Neuronal stem cell (in vitro differentiated cells): ENCODE measurements at regions not wholly inside any gene's neighbourhood (a gene's known extent, or its start where the extent isn't known, plus 50 kb on each side); places are given as distances from the start of the nearest gene placed in this dataset.

Experiments used
- DNase-seq: peaks from one replicate; pipeline ENCODE4 v3.0.0-alpha.2; 2013; ENCODE audit warnings: low spot score
- H2AFZ ChIP-seq: one replicate; pipeline ENCODE4 v1.6.1; 2013; ENCODE audit warnings: mild to moderate bottlenecking, low read length, inconsistent platforms
- H2AK5ac ChIP-seq: 2 replicates; pipeline ENCODE4 v1.6.1; 2013; ENCODE audit warnings: low read depth, mild to moderate bottlenecking, inconsistent platforms, low read length, moderate library complexity, mixed read lengths
- H2BK120ac ChIP-seq: 2 replicates; pipeline ENCODE4 v1.6.1; 2013; ENCODE audit warnings: low read depth, mild to moderate bottlenecking, inconsistent platforms, low read length, moderate library complexity, mixed read lengths
- H2BK12ac ChIP-seq: one replicate; pipeline ENCODE4 v1.6.1; 2013; ENCODE audit warnings: low read length, inconsistent platforms
- H2BK15ac ChIP-seq: 2 replicates; pipeline ENCODE4 v1.6.1; 2013; ENCODE audit warnings: mild to moderate bottlenecking, low read length, inconsistent platforms, mixed read lengths
- H2BK5ac ChIP-seq: one replicate; pipeline ENCODE4 v1.6.1; 2013; ENCODE audit warnings: inconsistent platforms, mild to moderate bottlenecking, low read length, moderate library complexity
- H3K14ac ChIP-seq: one replicate; pipeline ENCODE4 v1.6.1; 2013; ENCODE audit warnings: low read length, inconsistent platforms
- H3K18ac ChIP-seq: 2 replicates; pipeline ENCODE4 v1.6.1; 2013; ENCODE audit warnings: low read length, inconsistent platforms
- H3K23ac ChIP-seq: 2 replicates; pipeline ENCODE4 v1.6.1; 2013; ENCODE audit warnings: low read depth, mild to moderate bottlenecking, mixed read lengths, low read length, inconsistent platforms; ENCODE audit not compliant: poor library complexity
- H3K27ac ChIP-seq: replicated peaks from 3 replicates; pipeline ENCODE4 v1.5.1; 2013; ENCODE audit warnings: low read length, inconsistent platforms
- H3K27me3 ChIP-seq, 3 experiments: 2 replicates each; pipeline ENCODE4 v1.6.1; 2013; ENCODE audit warnings: low read length in 3 of 3, mild to moderate bottlenecking in 2 of 3, inconsistent platforms in 1 of 3, low read depth in 1 of 3, mixed read lengths in 1 of 3, moderate library complexity in 1 of 3; ENCODE audit not compliant: control insufficient read depth in 3 of 3, insufficient read depth in 3 of 3
- H3K36me3 ChIP-seq, 2 donors: replicated peaks in 1 of 2; 2 replicates each; pipeline ENCODE4 v1.6.1; 2013; ENCODE audit warnings: low read length in 2 of 2; ENCODE audit not compliant: control insufficient read depth in 2 of 2, insufficient read depth in 2 of 2
- H3K4ac ChIP-seq: 2 replicates; pipeline ENCODE4 v1.6.1; 2013; ENCODE audit warnings: inconsistent platforms, mild to moderate bottlenecking, low read length, moderate library complexity
- H3K4me1 ChIP-seq, 2 donors: 1 replicate in 1 of 2; 2 replicates in 1 of 2; pipeline ENCODE4 v1.6.1; 2013; ENCODE audit warnings: low read length in 2 of 2, low read depth in 1 of 2; ENCODE audit not compliant: control insufficient read depth in 2 of 2, insufficient read depth in 1 of 2
- H3K4me2 ChIP-seq: one replicate; pipeline ENCODE4 v1.6.1; 2013; ENCODE audit warnings: mild to moderate bottlenecking, low read length, inconsistent platforms; ENCODE audit not compliant: insufficient read depth, poor library complexity, severe bottlenecking
- H3K4me3 ChIP-seq, 2 donors: 2 replicates each; pipeline ENCODE4 v1.5.1; 2013; ENCODE audit warnings: low read length in 2 of 2, mild to moderate bottlenecking in 2 of 2, inconsistent platforms in 1 of 2, moderate library complexity in 1 of 2
- H3K79me1 ChIP-seq: one replicate; pipeline ENCODE4 v1.6.1; 2013; ENCODE audit warnings: low read depth, mild to moderate bottlenecking, inconsistent platforms, low read length, moderate library complexity
- H3K9ac ChIP-seq: one replicate; pipeline ENCODE4 v1.6.1; 2013; ENCODE audit warnings: mild to moderate bottlenecking, low read depth, low read length, inconsistent platforms; ENCODE audit not compliant: poor library complexity
- H3K9me3 ChIP-seq, 2 donors: replicated peaks in 1 of 2; 2 replicates each; pipeline versions ENCODE3 to v1.6.1; 2013; ENCODE audit warnings: low read length in 2 of 2, mild to moderate bottlenecking in 2 of 2, inconsistent platforms in 1 of 2, low read depth in 1 of 2, mixed read lengths in 1 of 2, moderate library complexity in 1 of 2; ENCODE audit not compliant: control insufficient read depth in 2 of 2, insufficient read depth in 1 of 2
- H4K8ac ChIP-seq: one replicate; pipeline ENCODE4 v1.6.1; 2013; ENCODE audit warnings: low read depth, mild to moderate bottlenecking, inconsistent platforms, low read length, moderate library complexity
- H4K91ac ChIP-seq: one replicate; pipeline ENCODE4 v1.6.1; 2013; ENCODE audit warnings: low read length, low read depth, mild to moderate bottlenecking, inconsistent platforms; ENCODE audit not compliant: poor library complexity
- WGBS, 2 donors: extraction: QIAGEN DNeasy Blood & Tissue Kit; methylation state at CpG; one replicate each; pipeline ENCODE4 v1.1.7; 2013; ENCODE audit warnings: missing lambda C conversion rate in 2 of 2, mixed read lengths in 1 of 2; ENCODE audit not compliant: insufficient read length in 2 of 2, insufficient replicate concordance in 1 of 2; ENCODE audit errors: extremely low coverage in 2 of 2; 5-methylcytosine and 5-hydroxymethylcytosine counted together

DNA sequence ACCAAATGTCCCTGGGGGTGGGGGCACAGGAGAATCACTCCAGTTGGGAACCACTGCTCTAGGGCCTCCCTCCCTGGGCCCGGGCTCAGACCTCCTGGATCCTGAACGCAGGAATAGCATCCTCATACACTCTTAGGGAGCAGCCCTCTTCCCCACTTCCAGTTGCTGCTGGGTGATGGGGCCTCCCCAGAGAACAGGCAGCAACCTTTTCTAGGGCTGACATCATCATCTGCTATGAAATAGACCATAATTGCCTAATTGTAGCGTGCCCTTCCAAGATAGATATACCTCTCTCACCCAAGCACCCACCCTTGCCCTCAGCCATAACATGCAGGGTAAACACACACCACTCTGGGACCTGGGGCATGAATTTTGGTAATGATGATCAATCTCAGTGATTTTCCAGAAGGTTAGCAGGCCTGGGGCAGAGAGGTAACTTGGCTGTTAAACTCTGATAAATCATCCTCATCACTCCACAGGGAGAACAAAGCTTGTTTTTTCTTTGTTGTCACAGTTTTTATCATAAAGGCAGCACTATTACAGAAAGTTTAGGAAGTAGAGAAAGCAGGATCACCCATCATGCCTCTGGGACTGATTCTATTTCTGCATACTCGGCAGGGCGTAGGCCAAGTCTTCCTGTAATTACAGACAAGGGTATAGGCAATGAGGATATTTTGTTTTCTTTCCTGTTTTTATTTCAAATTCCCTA lies 88.3 kb upstream of the PRDM11 start:
- no peak overlapping the region for H3K27ac ChIP-seq
- no peak overlapping the region for H3K14ac ChIP-seq
- no peak overlapping the region for H3K4me3 ChIP-seq
- peaks cover 0 to 18% (median 0%) of the 10 kb centered on the region in 3 experiments for H3K27me3 ChIP-seq
- H3K9me3 ChIP-seq: no peaks in the 10 kb centered on the region
- no peak overlapping the region for H3K4ac ChIP-seq
- H3K4me2 ChIP-seq: no peak overlapping the region
- H2AK5ac ChIP-seq: no peak overlapping the region
- peak overlapping the region; percentile 44 for H3K18ac ChIP-seq
- no peak overlapping the region for H4K8ac ChIP-seq
- H2BK12ac ChIP-seq: peak overlapping the region; percentile 10
- DNase-seq: no peak
- no peak overlapping the region for H2BK120ac ChIP-seq
- no peak overlapping the region for H3K9ac ChIP-seq
- no peak overlapping the region for H2BK15ac ChIP-seq
- no peaks in the 10 kb centered on the region for H3K36me3 ChIP-seq
- H3K79me1 ChIP-seq: no peaks in the 10 kb centered on the region
- peak overlapping the region; percentile 4 for H4K91ac ChIP-seq
- H3K23ac ChIP-seq: no peak overlapping the region
- peaks cover 0 to 31% of the 10 kb centered on the region in 2 donors for H3K4me1 ChIP-seq
- no peak overlapping the region for H2AFZ ChIP-seq
- peak overlapping the region; percentile 20 for H2BK5ac ChIP-seq
- no CpG with 5 or more reads among the region's 5 CpGs for WGBS, 2 donors

DNA sequence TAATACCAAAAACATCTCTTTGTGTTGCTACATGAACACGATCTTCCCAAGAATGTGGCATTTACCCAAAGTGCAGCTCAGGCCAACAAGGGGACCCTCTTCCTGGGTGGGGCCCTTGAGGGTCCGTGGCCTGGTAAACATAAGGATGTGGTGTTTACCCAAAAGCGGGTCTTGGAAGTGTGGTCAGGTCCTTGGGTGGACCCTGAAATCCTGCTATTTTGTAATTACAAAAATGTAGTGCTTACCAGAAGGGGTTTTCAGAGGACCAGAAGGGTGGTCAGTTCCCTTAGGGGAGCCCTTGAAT lies 87.8 kb upstream of the PRDM11 start:
- Histone ChIP-seq H3K18ac (peak overlapping the region; percentile 32), H4K91ac (no peak overlapping the region), H2BK5ac (no peak overlapping the region), H3K79me1 (no peaks in the 10 kb centered on the region), H3K4me1 (peaks cover 0 to 29% of the 10 kb centered on the region in 2 donors), H3K4me2 (no peak overlapping the region), H3K14ac (no peak overlapping the region), H2BK15ac (peak overlapping the region; percentile 86), H2BK12ac (no peak overlapping the region), H2AK5ac (no peak overlapping the region), H3K36me3 (no peaks in the 10 kb centered on the region), H3K9me3 (peaks cover 0 to 3% of the 10 kb centered on the region in 2 donors), H2BK120ac (no peak overlapping the region), H2AFZ (no peak overlapping the region), H3K4me3 (no peak overlapping the region), H3K9ac (no peak overlapping the region), H4K8ac (no peak overlapping the region), H3K23ac (no peak overlapping the region), H3K4ac (no peak overlapping the region), H3K27ac (no peak overlapping the region), H3K27me3 (peaks cover 0 to 14% (median 0%) of the 10 kb centered on the region in 3 experiments)
- no peak for DNase-seq
- no CpG with 5 or more reads among the region's 3 CpGs for WGBS, 2 donors

GRCh38 chr11:45060707-45061106 lies 85.7 kb upstream of the PRDM11 start:
- Histone ChIP-seq H3K4me3 (no peak overlapping the region), H3K9ac (no peak overlapping the region), H3K36me3 (no peaks in the 10 kb centered on the region), H4K8ac (no peak overlapping the region), H3K27ac (no peak overlapping the region), H3K9me3 (peaks cover 0 to 10% of the 10 kb centered on the region in 2 donors), H2BK15ac (no peak overlapping the region), H3K4me1 (peaks cover 0 to 16% of the 10 kb centered on the region in 2 donors), H3K79me1 (no peaks in the 10 kb centered on the region), H3K14ac (no peak overlapping the region), H2BK120ac (no peak overlapping the region), H2AK5ac (no peak overlapping the region), H2BK12ac (no peak overlapping the region), H2AFZ (no peak overlapping the region), H3K18ac (no peak overlapping the region), H3K4ac (no peak overlapping the region), H3K27me3 (peaks cover 0 to 14% (median 0%) of the 10 kb centered on the region in 3 experiments), H3K23ac (no peak overlapping the region), H4K91ac (no peak overlapping the region), H2BK5ac (no peak overlapping the region), H3K4me2 (no peak overlapping the region)
- DNase-seq: no peak
- WGBS, 2 donors: no CpG with 5 or more reads among the region's 8 CpGs

GRCh38 chr11:45061641-45062040 lies 84.8 kb upstream of the PRDM11 start:
- Histone ChIP-seq H2BK15ac (no peak overlapping the region), H4K91ac (no peak overlapping the region), H3K4me1 (peaks cover 0 to 16% of the 10 kb centered on the region in 2 donors), H2BK5ac (no peak overlapping the region), H3K23ac (no peak overlapping the region), H3K4me3 (no peak overlapping the region), H3K27me3 (peaks cover 0 to 14% (median 0%) of the 10 kb centered on the region in 3 experiments), H2AFZ (no peak overlapping the region), H3K79me1 (no peaks in the 10 kb centered on the region), H2AK5ac (no peak overlapping the region), H3K9ac (no peak overlapping the region), H3K14ac (no peak overlapping the region), H2BK120ac (no peak overlapping the region), H3K4me2 (no peak overlapping the region), H4K8ac (no peak overlapping the region), H3K36me3 (no peaks in the 10 kb centered on the region), H3K27ac (no peak overlapping the region), H3K4ac (no peak overlapping the region), H3K9me3 (peaks cover 0 to 11% of the 10 kb centered on the region in 2 donors), H3K18ac (no peak overlapping the region), H2BK12ac (no peak overlapping the region)
- no CpG with 5 or more reads among the region's 10 CpGs for whole genome bisulfite sequencing, 2 donors
- DNase-seq: no peak
